Left lung (tissue), 4 donors: ENCODE measurements at regions not wholly inside any gene's neighbourhood (a gene's known extent, or its start where the extent isn't known, plus 50 kb on each side); places are given as distances from the start of the nearest gene placed in this dataset.
A peak's percentile ranks its signal among the peaks of the same experiment; 100 is the strongest.

ENCODE experiments used
- ATAC-seq: fragments of 200-7000 bp; cut with Tn5 transposase; one replicate; pipeline ENCODE4 v1.9.1; 2020; ENCODE audit warnings: moderate library complexity
- DNase-seq, 4 donors: peaks; one replicate each; pipeline ENCODE4 v3.0.0-alpha.2; 2013 to 2020
- H3K27ac ChIP-seq, 2 donors: fragments of 200-600 bp; sonication (generic) in 1 of 2; one replicate each; pipeline versions ENCODE4 v1.5.0 to v1.8.0; 2020 to 2021
- H3K27me3 ChIP-seq, 2 donors: fragments of 200-600 bp; sonication (generic) in 1 of 2; one replicate each; pipeline versions ENCODE4 v1.5.0 to v1.8.0; 2020 to 2021
- H3K36me3 ChIP-seq, 2 donors: fragments of 200-600 bp; sonication (generic) in 1 of 2; one replicate each; pipeline versions ENCODE4 v1.5.0 to v1.8.0; 2020 to 2021
- H3K4me1 ChIP-seq, 2 donors: fragments of 200-600 bp; one replicate each; pipeline ENCODE4 v1.8.0; 2021
- H3K4me3 ChIP-seq, 2 donors: fragments of 200-600 bp; sonication (generic) in 1 of 2; one replicate each; pipeline versions ENCODE4 v1.5.0 to v1.8.0; 2020 to 2021; ENCODE audit warnings: mild to moderate bottlenecking in 1 of 2
- H3K9me3 ChIP-seq, 2 donors: fragments of 200-600 bp; sonication (generic) in 1 of 2; one replicate each; pipeline versions ENCODE4 v1.5.0 to v1.8.0; 2020 to 2021
- intact Hi-C, 2 donors: fragments of 100-400 bp; cut with DNase I; formaldehyde crosslinking; loops; one replicate each; pipeline versions ENCODE4 v1.11.2 to v1.14.2; 2022
- TF ChIP-seq, protein P1 (sequence below), 2 donors: fragments of 200-600 bp; sonication (generic) in 1 of 2; IDR thresholded peaks; one replicate each; pipeline versions ENCODE4 v1.5.0 to v1.8.0; 2021; ENCODE audit warnings: antibody characterized with exemption in 2 of 2
- donor health status: DM: no; HTN: yes; CAD: no.
- donor health status: DM: no; HTN: no; CAD: no.

DNA sequence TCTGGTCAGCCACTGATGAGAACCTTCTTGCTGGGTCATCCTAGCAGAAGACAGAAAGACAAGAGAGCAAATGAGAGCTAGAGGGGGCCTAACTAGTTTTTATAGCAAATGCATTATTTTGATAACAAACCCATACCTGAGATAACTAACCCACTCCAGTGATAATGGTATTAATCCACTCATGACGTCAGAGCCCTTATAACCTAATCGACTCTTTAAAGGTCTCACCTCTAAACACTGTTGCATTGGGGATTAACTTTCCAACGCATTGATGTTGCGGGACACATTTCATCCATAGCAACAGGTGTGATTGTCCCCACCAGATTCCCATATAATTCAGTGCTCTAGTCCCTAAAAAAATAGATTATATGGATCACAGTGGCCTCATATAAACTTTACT is 312.1 kb downstream of the HTR1B start:
- no peak overlapping the region for H3K27ac ChIP-seq
- H3K9me3 ChIP-seq, result no peaks in the 10 kb centered on the region
- TF ChIP-seq, protein P1, sequence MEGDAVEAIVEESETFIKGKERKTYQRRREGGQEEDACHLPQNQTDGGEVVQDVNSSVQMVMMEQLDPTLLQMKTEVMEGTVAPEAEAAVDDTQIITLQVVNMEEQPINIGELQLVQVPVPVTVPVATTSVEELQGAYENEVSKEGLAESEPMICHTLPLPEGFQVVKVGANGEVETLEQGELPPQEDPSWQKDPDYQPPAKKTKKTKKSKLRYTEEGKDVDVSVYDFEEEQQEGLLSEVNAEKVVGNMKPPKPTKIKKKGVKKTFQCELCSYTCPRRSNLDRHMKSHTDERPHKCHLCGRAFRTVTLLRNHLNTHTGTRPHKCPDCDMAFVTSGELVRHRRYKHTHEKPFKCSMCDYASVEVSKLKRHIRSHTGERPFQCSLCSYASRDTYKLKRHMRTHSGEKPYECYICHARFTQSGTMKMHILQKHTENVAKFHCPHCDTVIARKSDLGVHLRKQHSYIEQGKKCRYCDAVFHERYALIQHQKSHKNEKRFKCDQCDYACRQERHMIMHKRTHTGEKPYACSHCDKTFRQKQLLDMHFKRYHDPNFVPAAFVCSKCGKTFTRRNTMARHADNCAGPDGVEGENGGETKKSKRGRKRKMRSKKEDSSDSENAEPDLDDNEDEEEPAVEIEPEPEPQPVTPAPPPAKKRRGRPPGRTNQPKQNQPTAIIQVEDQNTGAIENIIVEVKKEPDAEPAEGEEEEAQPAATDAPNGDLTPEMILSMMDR (IDR thresholded peaks at IDR 0.05), result no peak
- no peaks in the 10 kb centered on the region for H3K27me3 ChIP-seq
- no peaks in the 10 kb centered on the region for H3K36me3 ChIP-seq
- DNase-seq (no peak), ATAC-seq (no peak)
- intact Hi-C loops, result no loop called here
- no peak overlapping the region for H3K4me3 ChIP-seq
- no peaks in the 10 kb centered on the region for H3K4me1 ChIP-seq

DNA sequence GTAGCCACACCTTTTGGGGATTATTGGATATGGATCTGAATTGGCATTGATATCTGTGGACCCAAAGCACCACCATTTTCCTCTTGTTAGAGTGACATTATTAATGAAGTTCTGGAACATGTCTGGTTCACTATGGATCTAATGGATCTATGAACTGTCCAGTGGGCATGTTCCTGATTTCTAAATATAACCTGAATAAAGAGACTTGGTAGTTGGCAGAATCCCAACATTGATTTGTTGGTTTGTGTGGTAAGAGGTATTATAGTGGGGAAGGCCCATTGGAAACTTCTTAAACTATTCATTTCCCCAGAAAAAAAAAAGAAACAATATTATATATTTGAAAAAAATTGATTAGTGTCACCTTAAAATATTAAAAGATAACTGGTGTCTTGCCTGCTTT is 312.6 kb downstream of the HTR1B start:
- H3K9me3 ChIP-seq, result no peaks in the 10 kb centered on the region
- DNase-seq (no peak), ATAC-seq (no peak)
- no peak overlapping the region for H3K27ac ChIP-seq
- no peaks in the 10 kb centered on the region for H3K27me3 ChIP-seq
- no peaks in the 10 kb centered on the region for H3K36me3 ChIP-seq
- intact Hi-C loops, result no loop called here
- no peak overlapping the region for H3K4me3 ChIP-seq
- no peaks in the 10 kb centered on the region for H3K4me1 ChIP-seq
- TF ChIP-seq, protein P1 (IDR thresholded peaks at IDR 0.05), result no peak

DNA sequence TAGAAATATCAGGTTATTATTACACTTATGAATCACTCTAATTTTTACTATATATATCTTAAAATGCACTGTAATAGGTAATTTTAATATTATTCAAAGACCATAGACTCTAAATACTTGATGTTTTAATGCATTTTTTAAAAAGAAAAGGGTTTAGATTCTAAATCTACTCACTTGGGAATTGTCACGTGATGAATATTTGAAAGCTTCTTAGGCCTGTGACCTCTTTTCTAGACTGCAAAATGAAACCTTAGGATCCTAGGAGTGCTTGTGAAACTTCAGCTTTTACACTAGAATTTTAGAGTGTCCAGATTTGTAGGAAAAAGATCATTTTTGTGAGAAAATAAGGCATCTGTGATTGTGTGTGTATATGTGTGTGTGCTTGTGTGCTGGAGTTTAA is 318.0 kb downstream of the HTR1B start:
- DNase-seq, result no peak
- intact Hi-C loops, result no loop called here
- Histone ChIP-seq H3K9me3 (no peaks in the 10 kb centered on the region), H3K4me1 (no peaks in the 10 kb centered on the region), H3K4me3 (no peak overlapping the region), H3K36me3 (no peaks in the 10 kb centered on the region), H3K27ac (no peak overlapping the region), H3K27me3 (no peaks in the 10 kb centered on the region)
- TF ChIP-seq, protein P1 (IDR thresholded peaks at IDR 0.05), result no peak
- ATAC-seq, result no peak

DNA sequence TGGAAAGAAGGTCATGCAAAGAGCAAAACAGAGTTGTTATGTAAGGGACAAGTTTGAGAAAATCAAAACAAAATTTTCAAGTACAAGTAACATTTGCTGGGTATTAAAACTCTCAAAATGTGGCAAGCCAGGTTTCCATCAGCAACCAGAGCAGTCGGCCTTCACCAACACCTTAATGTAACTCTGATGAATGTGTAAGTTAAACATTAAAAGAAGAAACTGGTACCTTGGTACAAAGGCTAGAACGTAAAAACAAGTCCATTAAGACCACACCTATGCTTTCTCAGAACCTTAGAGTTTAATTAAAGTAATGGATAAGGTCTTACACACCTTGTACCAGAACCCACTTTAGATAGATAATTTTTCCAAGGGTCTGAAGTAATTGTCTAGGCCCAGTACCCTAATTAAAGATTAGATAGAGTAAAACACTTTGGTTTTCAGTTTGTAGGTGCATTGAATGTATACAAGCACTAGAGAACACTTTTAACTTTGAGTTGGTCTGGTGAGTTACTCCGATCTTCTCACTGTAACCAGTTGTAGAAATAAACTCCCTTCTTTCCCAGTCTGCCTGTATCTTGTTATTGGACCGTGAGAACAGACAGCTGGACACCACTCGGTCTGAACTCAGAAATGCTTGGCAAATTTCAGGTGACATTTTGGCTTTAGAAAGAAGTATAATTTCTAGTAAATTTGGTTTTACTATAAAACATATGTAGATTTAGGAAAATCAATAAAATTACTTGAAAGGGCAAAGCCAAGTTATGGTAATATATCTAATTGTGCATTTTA is 319.4 kb downstream of the HTR1B start:
- DNase-seq (no peak), ATAC-seq (no peak)
- Histone ChIP-seq H3K4me1 (no peaks in the 10 kb centered on the region), H3K9me3 (no peaks in the 10 kb centered on the region), H3K36me3 (no peaks in the 10 kb centered on the region), H3K27me3 (no peaks in the 10 kb centered on the region), H3K4me3 (no peak overlapping the region), H3K27ac (no peak overlapping the region)
- intact Hi-C loops, result no loop called here
- TF ChIP-seq, protein P1 (IDR thresholded peaks at IDR 0.05), result no peak

DNA sequence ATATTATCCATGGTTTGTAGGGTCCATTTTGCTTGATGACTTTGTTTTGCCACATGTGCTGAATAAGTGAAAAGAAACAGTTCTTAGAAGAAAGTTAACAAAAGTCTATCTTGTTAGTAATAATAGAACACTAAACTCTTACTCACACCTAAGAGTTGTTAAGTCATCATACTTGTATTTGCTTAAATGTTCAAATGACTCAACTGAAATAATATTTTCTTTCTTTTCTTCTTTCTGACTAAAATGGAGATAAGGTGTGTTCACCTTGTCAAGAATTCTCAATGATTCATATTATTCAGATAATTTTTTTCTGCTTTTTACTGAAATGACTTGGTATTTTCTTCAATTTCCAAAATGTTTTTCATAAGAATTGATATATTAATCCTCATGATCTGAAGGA is 327.2 kb downstream of the HTR1B start:
- intact Hi-C loops, result no loop called here

More for the DNA sequence above, 327.2 kb downstream of the HTR1B start:
- peaks cover 0 to 1% of the 10 kb centered on the region in 2 donors for H3K9me3 ChIP-seq
- no peak for DNase-seq
- no peak overlapping the region for H3K4me3 ChIP-seq
- peak; percentile 32 for ATAC-seq
- H3K36me3 ChIP-seq, result no peaks in the 10 kb centered on the region
- TF ChIP-seq, protein P1 (IDR thresholded peaks at IDR 0.05), result no peak
- H3K27ac ChIP-seq, result no peak overlapping the region
- H3K27me3 ChIP-seq, result no peaks in the 10 kb centered on the region
- H3K4me1 ChIP-seq, result no peaks in the 10 kb centered on the region
